TTC549 (cell line): ENCODE measurements at regions not wholly inside any gene's neighbourhood (a gene's known extent, or its start where the extent isn't known, plus 50 kb on each side); places are given as distances from the start of the nearest gene placed in this dataset.

Experiments
- FAIRE-seq: peaks from 2 replicates; lab custom pipeline; 2012; peaks lifted over from hg19 to GRCh38; lab: Jason Lieb, UNC

DNA sequence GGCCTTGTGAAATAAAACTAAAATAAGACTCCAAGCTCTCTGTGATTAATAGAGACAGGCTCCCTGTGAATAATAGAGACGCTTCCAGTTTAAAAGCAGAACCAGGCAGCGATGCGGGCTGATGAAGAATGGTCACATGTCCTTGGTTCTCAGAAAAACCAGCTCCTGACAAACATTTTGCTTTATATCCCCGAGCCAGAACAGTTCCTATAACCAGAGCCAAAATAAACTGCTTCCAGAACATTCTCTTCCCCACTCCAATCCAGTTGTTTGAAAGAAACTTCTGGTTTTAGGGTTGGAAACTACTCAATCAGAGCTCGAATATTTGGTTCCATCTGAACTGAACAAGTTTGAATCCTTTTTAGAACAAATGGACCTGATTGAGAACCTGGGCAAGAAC is 213.7 kb downstream of the TSN start:
- FAIRE-seq = no peak

GRCh38 chr2:121969766-121970639 is 214.6 kb downstream of the TSN start:
- FAIRE-seq = no peak

GRCh38 chr2:121972203-121972602 is 216.8 kb downstream of the TSN start:
- FAIRE-seq = no peak

DNA sequence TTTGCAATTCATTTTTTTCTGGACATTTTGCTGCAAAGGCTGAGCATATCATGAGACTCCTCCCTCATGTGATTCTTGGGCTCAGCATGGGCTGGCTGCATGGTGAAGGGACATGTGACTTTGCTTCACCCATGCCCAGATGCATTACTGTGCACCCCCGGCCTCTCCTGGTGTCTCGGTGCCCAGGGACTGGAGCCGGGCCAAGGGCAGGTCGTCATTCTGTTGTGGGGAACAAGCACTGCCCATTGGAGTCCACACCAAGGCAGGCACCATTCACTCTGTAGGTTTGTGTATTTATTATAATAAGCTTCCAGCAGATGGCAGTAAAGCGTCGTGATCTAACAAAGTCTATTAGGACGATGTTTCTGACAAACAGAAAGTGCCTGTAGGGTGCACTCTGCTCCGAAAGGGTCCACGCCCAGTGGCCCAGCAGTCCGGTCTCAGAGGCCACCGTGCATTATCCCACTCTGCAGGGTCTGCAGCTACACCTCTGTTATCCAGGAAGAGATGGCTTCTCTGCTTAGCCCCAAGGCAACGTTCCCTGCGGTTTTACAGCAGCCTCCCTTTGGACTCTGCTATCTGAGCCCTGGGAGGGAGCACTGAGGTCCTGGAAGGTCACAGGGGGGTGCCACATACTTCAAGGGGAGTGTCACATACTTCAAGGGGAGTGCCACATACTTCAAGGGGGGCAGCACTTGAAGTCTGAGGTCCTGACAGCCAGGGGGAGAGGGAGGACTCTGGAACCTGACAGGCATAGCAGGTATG is 219.6 kb downstream of the TSN start:
- peak; percentile 68 for FAIRE-seq

- no peak for FAIRE-seq
Observed at GRCh38 chr2:121976926-121977325, 221.5 kb downstream of the TSN start.

DNA sequence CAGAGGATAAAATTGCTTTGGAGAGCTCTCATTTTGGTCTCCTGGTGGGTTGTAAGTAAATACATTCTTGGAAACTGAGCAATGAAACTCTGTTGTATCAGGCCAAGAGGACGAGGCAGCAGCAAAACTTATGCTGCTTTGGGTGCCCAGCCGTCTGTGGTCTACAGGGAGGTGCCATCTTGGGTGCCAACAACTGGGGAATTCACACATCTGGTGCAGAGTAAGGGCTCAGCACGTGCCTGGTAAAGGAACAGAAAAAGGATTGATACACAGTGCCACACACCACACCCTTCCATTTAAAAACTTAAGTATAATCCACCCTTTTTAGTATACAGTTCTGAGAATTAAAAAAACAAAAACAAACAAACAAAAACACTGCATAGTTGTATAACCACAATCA is 221.9 kb downstream of the TSN start:
- no peak for FAIRE-seq

GRCh38 chr2:121992700-121993099 is 237.2 kb downstream of the TSN start:
- FAIRE-seq = no peak

DNA sequence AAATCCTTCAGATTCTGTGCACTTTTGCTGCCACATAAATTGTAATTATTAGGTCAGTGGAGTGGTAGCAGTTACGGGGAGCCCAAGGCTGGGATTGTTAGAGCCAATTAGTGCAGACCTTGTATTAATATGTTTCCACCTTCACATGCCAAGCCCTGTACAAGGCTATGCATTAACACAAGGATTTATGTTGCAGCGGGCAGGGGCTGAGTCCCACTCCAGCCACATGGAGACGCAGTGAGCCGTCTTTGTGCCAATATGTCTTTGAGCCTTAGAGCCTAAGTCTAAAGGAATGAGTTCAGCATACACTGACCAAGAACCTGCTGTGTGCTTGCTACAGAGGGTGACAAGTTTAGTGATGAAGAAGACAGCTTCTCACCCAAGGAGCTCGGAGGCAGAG is 238.2 kb downstream of the TSN start:
- FAIRE-seq = no peak

DNA sequence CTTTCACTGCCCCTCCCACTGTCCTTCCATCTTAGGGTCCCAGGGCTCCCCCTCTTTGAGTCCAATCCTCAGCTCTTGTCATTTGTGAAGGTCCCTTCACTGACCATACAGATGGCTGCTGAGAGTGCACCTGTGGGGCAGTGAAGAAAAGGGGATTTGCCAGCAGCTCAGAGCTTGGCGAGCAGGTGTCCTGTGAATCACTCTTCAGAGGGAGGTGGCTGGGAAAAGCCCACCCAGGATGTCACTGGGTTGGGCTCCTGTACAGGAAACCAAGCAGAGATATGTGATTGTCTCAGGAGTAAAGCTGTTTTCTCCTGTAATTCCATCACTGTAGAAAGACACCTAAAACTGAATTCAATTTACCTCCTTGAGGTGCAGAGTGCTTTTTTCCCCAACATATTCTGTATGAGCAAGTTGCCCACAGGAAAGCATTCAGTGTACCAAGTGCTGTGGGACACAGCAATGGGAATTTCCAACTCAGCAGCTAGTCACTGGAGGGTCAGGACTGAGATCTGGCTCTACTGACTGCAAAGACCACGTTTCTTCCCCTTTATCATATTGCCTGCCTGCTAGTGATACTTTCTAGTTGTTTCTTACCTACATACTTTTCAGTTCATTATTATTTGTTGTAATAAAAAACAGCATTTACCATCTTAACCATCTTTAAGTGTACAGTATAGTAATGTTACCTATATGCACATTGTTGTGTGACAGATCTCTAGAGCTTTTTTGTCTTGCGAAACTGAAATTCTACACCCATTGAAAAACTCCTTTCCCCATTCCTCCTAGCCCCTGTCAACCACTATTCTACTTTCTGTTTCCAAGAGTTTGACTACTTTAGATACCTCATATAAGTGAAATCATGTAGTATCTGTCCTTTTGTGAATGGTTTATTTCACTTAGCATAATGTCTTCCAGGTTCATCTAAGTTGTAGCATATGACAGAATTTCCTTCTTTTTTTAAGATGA is 239.1 kb downstream of the TSN start:
- no peak for FAIRE-seq

DNA sequence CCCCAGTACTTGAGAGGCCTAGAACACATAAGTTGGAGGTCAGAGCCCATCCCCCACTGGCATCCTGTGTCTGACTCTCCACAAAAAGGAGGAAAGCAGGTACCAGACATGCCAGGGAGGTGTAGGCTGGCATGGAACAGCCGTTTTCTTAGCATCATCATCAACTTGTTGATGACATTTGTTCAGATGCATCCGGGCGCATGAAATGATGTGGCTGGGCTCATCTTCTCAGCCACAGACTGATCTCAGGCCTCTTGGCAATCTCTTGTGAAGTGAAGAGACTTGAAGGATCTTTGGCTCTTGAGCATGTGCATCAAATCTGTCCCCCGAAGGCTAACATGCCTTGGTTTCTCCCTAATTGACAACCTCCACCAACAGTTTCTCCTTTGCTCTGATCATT is 243.3 kb downstream of the TSN start:
- no peak for FAIRE-seq

GRCh38 chr2:121999264-121999663 is 243.8 kb downstream of the TSN start:
- no peak for FAIRE-seq

DNA sequence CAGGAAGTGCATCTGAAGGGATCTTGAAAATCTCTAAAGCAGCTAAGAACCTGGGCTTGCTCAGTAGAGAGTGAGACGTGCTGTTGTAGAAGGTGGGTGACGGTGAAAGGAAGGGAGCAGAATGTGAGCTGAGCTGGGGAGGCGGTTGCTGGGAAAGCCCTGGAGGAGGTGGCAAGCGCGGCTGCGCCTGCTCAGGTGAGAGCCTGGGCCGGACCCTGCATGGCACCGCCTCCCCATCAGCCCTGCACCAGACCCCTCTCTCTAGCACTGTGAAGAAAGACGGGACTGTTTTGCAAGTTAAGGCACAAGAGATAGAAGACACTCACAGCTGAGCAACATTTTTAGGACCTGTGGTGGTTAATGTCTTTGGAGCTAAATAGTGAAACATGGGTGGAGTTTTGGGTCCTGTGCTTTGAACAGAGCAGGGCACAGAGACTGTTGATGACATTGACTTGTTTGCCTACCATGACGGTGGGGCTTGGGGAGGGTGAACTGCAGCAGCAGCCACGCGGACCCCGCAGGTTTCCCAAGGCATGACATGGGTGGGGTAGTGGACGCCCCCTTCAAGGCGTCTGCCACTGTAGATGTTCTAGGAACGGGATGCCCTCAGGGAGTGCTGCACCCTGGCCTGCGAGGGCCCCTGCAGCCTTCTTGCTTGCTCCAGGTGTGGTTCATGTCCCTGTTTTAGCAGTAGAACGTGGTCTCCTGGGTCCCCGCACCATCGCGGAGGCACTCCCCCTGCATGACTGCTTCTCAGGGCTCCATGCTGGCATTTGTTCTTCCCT is 245.3 kb downstream of the TSN start:
- FAIRE-seq = no peak

GRCh38 chr2:122001441-122001874 is 246.0 kb downstream of the TSN start:
- FAIRE-seq = no peak

DNA sequence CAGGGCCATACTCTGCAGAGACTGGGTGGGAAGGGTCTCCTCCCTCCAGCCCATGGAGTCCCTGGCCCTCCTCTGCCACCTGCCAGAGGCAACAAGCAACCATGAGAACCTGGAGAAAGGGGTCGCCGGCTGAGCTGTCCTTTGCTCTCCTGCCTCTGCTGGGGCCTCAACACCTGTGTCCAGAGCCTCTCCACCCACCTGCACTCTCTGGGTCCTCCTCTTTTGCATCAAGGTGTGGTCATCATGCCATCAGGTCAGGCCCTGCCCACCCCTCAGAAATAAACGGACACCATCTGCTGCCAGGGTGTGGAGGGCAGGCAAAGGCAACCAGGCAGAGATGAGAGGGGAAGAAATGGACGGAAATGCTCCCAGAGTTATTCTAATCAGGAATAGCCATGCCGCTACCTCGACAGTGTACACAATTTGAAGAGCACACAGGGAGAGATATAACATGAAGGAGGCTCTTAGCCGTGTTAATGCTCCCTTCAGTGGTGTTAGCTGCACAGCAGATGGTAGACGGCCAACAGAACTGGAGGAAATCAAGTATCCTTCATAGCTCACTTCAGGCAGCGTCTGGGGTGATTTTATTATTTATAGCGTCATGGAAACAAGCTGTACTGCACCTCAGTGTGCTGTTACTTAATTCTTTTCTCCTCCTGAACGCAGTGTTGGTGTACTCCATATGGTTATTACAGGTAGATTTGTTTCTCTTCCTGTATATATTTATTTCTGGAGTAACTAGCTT is 247.9 kb downstream of the TSN start:
- no peak for FAIRE-seq

- FAIRE-seq = no peak
Observed at GRCh38 chr2:122007126-122007525, 251.7 kb downstream of the TSN start.

DNA sequence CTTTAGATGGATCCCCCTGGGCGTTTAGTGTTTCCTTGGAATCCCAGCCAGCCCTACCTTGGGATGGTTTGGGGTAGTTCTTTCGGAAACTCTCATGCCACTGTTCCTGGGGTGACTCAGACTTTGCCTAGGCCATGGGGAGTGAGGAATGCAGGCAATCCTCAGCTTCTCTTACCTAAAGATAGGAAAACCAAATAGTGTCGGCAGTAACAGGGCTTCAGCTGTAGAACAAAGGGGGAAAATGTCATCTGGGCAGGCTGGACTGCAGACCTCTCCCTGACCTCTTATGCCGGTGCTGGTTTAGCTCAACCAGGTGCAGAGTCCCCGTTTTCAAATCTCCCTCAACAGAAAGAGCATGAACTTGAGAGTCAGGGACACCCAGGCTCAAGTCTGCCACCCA is 252.1 kb downstream of the TSN start:
- FAIRE-seq = no peak

- no peak for FAIRE-seq
Observed at GRCh38 chr2:122009561-122009960, 254.1 kb downstream of the TSN start.

DNA sequence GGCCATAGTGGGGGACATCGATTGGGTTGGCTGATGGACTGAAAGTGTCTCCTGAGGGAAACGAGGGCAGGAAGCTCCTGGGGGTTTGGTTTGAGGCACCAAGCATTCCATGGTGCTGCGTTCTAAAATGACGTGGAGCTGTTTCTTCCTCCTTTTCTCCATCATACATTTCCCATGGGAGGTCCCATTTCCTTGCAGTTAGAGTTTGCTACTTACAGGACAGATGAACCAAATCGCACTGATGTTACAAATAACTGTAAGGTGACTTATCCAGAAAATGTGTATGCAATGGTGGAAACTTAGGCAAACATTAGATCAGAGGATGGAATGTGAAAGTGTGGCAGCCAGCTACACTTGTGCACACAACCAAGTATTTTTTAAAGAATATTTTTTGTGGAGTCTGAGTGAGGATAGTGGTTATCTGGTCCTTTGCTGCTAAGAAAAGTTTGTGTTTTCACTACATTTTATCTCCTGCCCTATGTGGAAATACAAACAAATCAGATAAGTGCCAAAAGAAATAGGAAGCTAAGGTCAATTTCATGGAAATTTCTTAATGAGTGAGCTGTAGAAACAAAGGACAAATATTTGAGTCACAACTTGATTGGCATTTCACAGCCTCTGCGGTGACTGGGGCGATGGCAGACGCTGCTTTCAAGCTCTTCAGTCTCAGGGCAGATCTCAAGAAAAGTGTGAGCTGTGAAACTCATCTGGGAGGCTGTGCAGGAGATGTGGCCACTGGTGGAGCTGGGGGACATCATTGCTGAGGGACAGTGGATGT is 256.2 kb downstream of the TSN start:
- FAIRE-seq = no peak

GRCh38 chr2:122018736-122019135 is 263.3 kb downstream of the TSN start:
- FAIRE-seq = no peak

DNA sequence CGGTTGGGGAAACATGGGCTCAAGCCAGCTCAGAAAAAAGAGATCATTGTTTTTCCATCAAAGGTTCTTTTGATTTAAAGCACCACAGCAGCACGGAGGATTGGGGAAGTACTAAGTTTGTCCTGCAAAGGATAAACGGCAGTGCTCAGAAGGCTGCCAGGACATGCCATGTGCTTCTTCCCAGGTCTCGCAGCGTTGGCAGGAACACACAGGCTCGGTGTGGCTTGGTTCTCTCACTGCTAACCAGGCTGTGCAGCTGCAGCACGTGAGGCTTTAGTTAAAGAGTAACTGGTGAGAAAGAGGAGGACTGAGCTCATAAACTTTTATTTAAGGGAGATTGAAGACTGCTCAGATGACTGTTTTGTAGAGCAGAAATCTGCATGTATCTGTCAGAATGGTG is 264.3 kb downstream of the TSN start:
- no peak for FAIRE-seq
